22Rv1 (cell line): ENCODE measurements at regions not wholly inside any gene's neighbourhood (a gene's known extent, or its start where the extent isn't known, plus 50 kb on each side); places are given as distances from the start of the nearest gene placed in this dataset.

Experiments
- ZFX ChIP-seq: fragments of 450-650 bp; IDR thresholded peaks from 2 replicates; pipeline ENCODE4 v1.6.1; 2017; ENCODE audit warnings: antibody characterized with exemption, borderline replicate concordance
- TF ChIP-seq, protein P1 (sequence below): fragments of 450-650 bp; IDR thresholded peaks from 2 replicates; pipeline ENCODE4 v1.5.1; 2017; ENCODE audit warnings: mild to moderate bottlenecking

DNA sequence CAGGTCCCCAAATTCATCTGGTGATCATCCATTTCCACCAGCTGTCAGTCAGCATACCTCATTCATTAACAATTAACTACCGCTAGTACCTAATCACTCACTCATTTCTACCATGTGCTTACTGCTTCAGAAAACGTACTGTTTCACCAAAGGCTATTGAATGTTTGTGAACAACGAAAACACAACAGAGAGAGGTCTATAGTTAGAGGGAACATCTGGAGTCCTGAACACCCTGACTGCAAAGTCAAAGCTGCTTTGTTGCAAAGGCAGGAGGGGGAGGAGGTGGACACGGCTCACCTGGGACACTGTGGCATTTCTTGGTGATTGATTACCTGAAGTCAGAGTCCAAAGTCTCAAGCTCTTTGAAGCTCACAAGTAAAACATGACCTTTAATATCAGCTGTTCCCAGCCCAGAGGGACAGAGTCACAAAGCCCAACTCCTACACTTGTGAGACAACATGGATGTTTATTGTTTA, 342.3 kb upstream of the ADARB2 start:
- TF ChIP-seq, protein P1, sequence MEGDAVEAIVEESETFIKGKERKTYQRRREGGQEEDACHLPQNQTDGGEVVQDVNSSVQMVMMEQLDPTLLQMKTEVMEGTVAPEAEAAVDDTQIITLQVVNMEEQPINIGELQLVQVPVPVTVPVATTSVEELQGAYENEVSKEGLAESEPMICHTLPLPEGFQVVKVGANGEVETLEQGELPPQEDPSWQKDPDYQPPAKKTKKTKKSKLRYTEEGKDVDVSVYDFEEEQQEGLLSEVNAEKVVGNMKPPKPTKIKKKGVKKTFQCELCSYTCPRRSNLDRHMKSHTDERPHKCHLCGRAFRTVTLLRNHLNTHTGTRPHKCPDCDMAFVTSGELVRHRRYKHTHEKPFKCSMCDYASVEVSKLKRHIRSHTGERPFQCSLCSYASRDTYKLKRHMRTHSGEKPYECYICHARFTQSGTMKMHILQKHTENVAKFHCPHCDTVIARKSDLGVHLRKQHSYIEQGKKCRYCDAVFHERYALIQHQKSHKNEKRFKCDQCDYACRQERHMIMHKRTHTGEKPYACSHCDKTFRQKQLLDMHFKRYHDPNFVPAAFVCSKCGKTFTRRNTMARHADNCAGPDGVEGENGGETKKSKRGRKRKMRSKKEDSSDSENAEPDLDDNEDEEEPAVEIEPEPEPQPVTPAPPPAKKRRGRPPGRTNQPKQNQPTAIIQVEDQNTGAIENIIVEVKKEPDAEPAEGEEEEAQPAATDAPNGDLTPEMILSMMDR = no peak
- TF ChIP-seq ZFX = no peak
